GM21825 (cell line): ENCODE measurements at regions not wholly inside any gene's neighbourhood (a gene's known extent, or its start where the extent isn't known, plus 50 kb on each side); places are given as distances from the start of the nearest gene placed in this dataset.

Experiments used
- ATAC-seq: cut with Tn5 transposase; IDR thresholded peaks from one replicate; pipeline ENCODE4 v1.9.1; 2021; ENCODE audit warnings: mild to moderate bottlenecking, moderate library complexity; ENCODE audit not compliant: unreplicated experiment

DNA sequence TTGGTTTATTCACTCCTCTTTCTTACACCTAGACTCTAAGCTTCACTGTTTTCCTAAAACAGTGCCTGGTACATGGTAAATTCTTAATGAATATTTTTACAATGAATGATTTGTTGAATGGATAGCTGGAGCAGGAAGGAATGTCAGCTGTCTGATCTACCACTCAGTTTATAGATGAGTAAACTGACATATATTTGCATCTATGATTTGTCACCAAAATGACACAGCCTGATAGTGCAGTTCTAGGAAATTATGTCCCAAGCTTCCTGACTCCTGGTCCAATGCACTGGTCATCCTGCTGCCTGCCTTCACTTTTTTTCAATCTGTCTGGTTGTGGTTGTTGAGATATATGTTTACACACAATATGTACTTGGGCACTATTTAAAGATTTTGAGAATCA lies 651.7 kb upstream of the WWC1 start:
- no peak for ATAC-seq

DNA sequence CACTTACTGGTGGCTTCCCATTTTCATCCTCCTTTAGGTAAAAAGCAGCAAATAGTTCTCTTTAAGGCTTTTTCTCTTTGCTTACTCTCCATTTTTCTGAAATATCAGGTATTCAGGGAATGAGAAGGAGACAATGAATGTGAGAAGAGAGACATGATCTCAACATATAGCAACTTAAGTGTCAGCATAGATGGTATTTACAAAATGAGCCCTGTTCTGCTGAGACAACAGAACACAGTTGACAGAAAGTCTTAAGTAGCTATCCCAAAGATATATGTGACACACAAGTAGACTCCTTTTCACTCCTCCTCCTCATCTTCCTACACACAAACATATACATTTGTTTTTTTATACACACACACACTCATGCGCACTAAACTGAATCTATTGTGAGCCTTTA lies 649.3 kb upstream of the WWC1 start:
- ATAC-seq: no peak

DNA sequence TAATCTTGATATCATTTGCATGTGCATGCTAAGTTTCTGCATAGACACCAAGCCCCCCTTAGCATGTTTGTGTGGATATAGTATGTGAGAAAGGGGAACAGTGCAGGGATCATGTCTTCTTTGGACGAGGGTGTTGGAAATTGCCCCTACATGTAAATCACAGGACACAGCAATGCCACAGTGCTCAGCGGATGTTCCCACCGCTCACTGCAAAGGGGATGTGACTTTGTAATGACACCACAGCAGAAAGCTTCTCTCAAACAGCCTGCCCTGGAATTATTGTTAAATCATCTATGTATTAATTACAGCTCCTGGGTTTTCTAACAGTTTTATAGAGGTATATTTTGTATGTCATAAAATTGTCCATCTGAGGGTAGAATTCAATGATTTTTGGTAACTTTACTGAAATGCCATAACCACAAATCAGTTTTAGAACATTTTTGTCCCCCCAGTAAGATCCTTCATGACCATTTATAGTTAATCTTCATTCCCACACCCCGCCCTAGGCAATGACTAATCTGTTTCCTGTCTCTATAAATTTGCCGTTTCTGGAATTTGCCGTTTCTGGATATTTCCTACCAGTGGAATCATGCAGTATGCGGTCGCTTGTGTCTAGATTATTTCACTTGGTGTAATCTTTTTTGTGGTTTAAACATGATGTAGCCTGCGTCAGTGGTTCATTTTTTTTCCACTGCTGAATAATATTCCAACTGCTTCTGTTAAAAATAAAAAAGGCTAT lies 648.5 kb upstream of the WWC1 start:
- no peak for ATAC-seq

DNA sequence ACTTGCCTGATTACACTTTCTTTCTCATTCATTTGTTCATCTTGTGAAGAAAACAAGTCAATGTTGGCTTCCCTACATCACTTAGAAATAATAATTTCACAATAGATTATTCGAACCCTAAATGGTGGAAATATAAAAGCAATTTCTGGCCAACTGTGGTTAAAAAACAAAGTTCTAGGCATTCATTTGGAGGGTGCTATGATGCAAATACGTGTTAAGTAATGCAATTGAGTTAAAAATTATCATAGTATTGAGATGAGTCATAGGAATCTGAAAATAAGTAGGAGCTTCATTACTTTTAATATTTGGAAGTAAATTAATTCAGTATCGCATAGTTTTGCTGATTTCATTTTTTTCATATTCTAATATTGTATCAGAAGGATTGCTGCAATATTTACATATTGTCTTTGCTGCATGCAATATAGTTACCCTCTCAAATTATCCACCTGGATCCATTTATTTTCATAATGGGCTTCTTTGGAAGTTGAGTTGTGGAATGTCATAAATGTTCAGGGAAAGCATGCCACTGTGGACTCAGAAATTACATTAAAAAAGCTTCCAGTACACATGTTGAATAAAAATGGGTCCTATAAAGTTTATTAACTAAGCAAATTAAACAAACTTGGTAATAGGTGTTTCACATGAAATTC lies 647.7 kb upstream of the WWC1 start:
- ATAC-seq: no peak

DNA sequence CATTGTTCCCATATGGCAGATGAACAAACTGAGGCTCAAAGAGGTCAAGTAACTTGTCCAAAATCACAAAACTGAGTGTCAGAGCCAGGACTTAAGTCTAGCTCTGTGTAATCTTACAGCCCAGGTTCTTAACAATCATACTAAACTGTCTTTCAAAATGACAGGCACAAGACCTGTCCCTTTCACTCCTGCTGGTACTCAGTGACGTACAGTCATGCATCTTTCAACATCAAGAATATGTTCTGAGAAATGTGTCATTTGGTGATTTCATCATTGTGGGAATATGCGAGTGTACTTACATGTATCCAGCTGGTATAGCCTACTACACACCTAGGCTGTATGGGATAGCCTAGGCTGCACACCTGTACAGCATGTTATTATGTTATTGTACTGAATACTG lies 646.8 kb upstream of the WWC1 start:
- ATAC-seq: no peak

DNA sequence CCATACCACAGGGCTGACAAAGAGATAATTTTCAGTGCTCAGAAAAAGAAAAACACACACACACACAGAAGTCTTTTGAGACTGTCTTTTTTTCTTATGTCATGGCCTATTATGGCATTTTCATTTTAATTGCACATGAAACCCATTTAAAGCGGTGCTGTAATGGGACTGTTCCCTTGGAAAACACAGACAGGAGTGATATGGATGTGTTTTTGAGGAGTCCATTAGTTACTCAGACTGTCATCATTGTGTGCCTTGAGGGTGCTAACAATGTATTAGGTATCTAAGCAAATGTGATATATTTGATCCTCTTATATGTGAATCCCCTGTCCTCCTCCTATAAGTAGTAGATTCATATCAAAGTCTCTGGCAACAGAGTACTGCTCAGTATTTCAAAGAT lies 642.0 kb upstream of the WWC1 start:
- no peak for ATAC-seq

DNA sequence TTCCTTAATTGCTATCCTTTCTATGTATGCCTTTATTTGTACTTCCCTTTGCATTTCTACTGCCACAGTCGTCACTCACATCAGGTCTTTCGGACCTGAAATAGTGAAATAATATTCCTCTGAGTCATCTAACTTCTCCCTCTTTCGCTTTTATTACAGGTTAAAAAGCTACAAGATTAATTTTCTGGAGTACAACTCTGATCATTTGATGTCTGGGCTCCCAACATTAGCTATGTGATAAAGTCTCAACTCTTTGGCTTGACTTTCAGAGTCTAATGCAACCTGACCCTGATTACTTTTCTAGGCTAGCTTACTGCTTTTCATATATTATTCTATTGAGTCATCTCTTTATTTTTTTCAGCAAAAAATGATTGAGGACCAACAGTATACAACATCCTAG lies 638.8 kb upstream of the WWC1 start:
- no peak for ATAC-seq

DNA sequence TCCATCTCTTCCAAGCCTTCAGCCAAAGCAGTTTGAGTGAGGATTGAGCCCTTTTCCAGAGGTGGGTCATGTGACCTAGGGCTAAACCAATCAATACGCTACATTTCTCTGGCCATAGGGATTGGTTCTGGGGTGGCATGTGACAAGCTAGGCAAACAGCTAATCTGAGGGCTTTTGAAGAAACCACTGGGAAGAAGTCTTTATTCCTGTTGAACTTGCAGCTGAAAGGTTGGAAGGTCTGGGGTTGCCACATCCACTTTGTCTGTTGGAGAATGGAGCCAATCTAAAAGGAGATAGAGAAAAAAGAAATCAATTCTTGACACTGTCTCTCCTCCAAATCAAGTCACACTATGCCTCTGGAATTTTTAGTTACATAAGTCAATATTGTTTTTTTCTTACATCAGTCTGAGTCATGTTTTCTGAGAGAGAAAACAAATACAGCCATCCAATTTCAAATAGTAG lies 637.8 kb upstream of the WWC1 start:
- ATAC-seq: no peak

DNA sequence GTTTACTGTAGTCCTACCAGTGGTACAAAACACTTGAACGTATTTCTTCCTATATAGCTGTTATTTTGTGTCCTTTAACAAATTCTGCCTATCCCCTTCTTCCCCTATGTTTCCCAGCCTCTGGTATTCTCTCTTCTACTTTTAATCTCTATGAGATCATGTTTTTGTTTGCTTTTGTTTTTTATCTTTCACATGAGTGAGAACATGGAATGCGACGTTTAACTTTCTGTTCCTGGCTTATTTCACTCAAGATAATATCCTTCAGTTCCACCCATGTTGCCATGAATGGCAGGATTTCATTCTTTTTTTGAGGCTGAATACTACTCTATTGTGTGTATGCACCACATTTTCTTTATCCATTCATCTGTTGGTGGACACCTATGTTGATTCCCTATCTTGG lies 634.4 kb upstream of the WWC1 start:
- ATAC-seq: no peak

DNA sequence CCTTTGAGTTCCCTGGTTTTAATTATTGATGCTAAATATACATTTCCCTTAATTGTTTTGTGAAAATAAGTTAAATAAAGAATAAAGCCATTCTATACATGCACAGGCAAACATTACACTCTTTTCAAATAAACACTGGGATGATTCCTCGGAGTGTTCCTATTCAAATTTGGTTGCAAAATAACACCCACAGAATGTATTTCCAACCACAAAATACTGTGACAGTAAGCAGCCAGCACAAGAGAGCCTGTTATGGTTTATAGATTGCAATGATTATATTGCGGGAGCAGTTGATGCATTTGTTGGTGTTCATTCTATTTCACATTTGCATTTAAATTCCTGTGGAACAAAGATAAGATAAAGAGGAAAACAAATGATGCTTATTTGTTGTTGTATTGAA lies 632.6 kb upstream of the WWC1 start:
- ATAC-seq: no peak

DNA sequence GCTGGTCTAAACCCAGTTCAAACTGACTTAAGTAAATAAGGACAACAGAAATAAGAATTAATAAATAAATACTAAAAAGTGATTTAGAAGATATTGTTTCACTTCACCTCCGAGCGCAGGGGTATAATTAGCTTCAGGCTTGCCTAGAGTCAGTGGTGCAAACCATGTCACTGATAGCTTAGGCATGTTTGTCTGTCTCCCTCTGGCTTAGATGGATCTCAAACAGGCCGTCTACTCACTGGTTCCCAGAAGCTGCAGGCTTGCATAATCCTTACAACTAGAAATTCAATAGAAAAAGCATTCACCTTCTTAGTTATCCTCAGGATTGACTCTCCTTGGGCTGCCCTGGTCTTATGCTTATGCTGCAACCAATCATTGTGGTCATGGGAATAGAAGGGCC lies 629.8 kb upstream of the WWC1 start:
- ATAC-seq: no peak

DNA sequence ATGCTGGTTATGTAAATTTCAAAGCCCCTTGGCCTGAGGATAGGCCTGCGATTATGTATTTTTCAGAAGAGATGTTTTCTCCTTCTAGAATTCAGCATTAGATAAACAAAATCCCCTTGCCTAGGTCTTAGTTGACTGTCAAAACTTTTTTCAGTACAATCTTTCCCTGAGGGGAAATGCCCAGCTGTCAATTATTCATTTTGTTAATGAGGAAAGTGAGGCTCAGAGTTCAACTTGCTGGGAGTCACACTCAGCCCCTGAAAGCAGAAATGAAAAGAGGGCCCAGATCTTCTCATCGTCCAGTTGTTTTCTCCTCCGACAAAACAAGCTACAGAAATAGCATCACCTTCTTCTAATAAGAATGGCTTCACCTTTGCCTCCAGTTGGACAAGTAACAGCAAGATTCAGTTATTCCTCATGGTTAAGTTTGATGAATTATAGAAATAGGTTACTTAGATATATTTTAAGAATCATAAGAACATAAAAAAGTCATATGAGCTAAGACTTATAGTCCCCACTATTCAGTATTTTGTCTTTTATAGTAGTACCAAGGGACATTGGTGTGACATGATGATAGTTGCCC lies 627.1 kb upstream of the WWC1 start:
- no peak for ATAC-seq

DNA sequence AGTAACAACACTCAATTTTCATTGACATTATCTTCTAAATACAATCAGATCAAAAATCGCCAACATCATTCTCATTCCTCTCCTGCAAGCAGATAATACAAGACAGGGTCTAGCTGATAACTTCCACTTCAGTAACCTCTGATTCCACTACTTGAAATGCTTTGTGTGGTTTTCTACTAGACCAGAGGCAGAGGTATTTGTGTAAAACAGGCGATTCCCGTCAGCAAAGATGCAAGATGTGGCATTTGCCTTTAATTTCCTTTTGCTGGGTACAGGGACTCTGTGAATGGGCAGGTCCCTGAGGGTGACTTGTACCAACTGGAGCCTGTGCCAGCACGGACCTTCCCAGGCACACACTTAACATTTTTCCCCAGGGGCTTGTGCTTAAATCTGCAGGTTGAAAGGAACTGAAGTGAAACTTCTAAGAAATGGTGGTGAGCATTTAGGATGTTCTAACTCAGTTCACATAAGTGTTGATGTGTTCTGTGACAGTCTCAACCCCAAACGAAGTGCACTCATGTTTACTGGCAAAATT lies 625.5 kb upstream of the WWC1 start:
- no peak for ATAC-seq

DNA sequence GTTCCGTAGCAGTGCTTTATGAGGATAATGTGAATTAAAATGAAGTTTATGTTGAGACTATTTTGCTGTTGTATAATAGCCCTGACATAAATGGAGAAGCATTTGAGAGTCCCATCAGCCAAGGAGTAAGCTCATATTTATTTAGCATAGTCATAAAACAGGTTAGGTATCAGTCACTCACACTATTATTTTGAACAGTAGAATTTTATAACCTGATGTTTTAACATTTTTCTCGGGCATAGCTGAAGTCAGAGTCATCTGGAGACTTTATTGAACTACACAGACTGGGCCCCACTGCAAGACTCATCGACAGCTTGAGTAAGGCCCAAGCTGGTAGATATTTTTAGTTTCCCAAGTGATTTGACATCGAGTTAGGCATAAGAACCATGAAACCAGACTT lies 620.3 kb upstream of the WWC1 start:
- ATAC-seq: no peak

DNA sequence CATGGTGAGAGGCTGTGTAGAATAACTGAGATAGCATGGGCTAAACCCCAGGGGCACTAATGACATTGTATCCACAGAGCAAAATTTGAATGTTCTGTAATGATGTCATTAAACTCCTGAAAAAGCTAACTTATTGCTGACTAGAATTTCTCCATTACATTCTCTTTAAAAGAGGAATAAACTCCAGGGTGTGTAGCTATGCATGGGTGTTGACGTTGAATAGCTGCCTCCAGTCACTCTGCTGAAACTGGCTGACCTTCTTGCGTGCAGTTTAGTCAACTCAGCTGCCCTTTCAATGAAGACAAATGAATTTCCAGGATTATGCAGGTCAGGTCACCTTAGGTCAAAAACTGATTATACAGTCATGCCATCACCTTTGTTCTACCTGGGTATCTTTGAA lies 617.5 kb upstream of the WWC1 start:
- ATAC-seq: no peak

DNA sequence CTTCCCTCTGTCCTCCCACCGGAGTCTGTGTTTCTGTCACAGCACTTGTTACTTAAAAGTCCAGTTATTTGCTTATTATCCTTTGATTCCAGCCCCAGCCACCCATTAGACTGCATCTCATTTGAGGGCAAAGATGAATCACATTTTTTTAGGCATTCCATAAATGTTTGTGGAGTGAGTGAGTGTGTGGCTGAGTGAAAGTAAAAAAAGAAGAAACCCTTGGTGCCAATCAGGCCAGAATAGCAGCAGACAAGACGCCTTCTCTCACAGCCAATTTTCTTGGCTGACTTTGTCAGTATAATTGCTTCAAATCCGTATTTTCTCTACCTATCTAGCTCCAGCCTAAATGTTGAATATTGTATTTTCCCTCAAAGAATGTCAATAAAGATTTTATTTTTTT lies 613.0 kb upstream of the WWC1 start:
- ATAC-seq: no peak

DNA sequence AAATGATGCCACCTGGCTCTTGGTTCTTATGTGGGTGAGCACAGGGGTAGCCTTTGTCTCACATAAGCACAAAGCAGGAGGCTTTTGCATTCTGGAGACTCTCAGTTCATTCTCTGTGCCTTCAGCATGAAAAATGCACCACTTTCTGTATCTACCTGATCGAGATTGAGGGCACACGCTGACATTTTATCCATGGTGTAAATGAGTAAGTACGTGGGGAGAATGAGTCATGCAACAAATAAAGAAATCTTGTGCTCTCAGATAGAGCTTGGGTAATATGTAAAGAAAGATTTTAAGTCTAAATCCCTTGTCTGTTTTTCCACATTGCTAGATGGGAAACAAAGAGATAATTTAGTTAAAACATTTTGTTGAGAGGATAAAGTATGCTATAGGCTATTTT lies 607.2 kb upstream of the WWC1 start:
- ATAC-seq: no peak

DNA sequence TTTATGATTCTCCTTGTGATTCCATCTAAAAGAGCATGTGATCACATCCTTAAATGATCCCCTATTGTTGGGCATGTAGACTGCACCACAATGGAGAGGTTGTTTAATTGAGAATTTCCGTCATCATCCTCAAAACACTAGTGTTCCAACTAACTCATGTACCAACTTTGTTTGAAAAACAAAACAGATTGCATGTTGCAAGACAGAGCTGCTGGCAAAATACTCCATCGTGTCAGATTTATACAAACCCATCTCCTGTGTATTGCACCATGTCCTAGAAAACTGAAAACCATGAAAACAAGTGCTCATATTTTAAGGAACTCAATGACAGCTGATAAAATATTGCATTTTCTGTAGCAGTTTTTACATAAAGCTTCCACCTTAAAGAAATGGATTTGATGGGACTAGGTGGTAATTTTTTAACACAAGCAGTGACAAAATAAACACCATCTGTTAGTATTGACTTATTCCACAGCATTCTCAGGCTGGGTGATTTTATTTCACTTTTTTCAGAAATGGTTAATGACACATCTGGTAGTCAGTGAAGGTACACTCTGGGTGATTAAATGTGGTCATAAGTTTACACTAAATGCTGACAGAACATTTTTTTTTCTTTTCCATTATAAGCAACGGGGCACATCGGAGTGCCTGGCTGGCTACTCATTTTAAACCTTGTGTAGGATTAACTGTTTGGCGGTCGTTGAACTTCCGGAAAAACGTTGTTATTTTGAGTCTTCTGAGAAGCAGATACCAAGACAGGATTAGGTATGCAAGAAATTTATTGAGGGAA lies 602.9 kb upstream of the WWC1 start:
- ATAC-seq: no peak

DNA sequence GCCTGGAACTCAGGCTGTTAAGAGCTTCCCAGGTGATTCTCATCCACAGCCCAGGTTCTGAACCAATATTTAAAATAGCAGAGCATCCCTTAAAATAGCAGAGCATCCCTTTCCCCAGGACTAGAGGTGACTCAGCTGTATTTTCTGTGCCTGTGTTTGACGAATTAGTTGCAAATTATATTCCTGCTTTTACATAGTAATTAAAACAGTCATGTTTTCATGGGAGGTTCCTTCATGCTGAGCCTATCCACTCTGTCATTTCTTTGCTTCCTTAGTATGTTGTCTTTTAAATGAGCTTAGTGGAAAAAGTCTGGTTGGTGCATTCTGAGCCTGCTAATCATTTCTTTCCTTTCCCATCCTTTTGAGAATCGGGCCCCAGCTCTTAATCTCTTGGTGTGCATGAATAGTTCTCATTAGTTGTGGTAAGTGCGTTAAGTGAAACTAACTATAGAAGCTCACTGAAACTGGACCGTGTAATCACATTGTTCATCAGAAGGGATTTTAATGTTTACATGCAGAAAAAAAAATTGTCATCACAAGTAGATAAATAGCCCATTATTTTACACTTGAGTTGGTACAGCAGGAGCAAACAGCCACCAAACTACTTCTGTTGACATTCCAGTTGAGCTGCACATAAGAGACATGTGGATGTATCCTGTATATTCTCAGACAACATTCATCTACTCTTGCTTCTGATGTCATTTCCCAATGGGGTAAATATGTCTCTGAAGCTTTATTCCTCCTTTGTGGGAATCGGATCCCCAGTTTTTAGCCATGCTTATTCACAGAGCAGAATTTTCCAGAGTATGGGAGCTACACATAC lies 596.9 kb upstream of the WWC1 start:
- ATAC-seq: no peak

DNA sequence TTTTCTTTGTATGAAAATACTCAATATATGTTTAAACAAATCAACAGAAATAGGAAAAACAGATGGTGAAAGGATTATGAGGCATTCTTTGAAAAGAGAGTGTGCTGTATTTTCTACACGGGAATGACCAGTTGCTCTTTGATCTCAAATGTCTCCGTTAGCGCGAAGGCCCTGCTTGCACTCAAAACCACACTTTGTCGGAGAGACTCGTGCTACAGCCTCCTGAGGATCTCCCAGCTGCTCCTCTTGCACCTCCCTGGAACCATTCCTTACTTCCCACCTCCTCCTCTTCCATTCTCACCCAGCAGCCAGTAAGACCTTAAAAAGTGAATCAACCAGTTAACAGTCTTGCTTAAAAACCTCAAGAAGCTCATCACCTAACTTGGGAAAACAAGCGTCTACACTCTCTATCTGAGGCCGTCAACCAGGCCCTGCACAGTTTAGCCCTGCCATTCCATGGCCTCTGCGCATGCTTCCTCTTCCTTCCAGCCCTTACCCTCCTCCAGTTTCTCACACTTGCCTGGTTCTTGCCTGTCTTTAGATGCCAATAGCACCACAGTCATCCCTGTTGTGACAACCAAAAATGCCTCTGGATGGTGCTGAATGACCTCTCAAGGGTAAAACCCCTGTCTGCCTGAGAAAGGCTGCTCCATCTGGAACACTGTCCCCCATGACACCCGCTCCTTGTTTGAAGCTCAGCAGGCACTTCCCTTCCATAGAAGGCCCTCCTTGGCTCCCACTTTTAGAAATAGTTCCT lies 594.7 kb upstream of the WWC1 start:
- ATAC-seq: no peak
